SK-MEL-5 (cell line): ENCODE measurements at regions not wholly inside any gene's neighbourhood (a gene's known extent, or its start where the extent isn't known, plus 50 kb on each side); places are given as distances from the start of the nearest gene placed in this dataset.
A peak's percentile ranks its signal among the peaks of the same experiment; 100 is the strongest.
"Not testable (repeated sequence)": the region's sequence is repeated elsewhere in the genome, so short reads cannot be mapped to it uniquely, and the experiment has no call there.

Experiments
- DNase-seq: peaks from one replicate; pipeline ENCODE4 v3.0.0-alpha.2; 2016; ENCODE audit warnings: low read depth, low spot score
- in situ Hi-C: cut with HindIII; loops from 2 replicates; pipeline ENCODE4 v1.10.0; 2016; ENCODE audit warnings: low sequenced_read_pairs, high pct_unique_total_duplicates, low pct_unique_long_range_greater_than_20kb

DNA sequence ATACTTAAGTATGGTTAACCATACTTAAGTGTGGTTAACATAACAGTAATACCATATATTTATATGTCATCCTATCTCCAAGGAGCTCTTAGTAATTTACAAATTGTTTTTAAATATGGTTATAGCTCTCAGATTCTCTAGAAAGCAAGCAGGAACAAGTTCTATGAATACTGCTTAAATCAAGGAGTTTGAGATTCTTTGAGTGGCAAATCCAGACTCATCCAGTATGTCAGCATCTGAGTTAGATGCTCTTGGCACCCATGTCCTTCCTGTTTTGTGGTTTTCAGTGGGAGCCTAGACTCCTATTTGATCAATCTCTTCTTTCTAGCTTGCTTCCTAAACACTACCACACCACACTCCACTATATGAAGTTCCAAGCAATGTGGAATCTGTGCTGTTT is 114.7 kb upstream of the GDNF start:
- no peak for DNase-seq
- in situ Hi-C loops = no loop called here

DNA sequence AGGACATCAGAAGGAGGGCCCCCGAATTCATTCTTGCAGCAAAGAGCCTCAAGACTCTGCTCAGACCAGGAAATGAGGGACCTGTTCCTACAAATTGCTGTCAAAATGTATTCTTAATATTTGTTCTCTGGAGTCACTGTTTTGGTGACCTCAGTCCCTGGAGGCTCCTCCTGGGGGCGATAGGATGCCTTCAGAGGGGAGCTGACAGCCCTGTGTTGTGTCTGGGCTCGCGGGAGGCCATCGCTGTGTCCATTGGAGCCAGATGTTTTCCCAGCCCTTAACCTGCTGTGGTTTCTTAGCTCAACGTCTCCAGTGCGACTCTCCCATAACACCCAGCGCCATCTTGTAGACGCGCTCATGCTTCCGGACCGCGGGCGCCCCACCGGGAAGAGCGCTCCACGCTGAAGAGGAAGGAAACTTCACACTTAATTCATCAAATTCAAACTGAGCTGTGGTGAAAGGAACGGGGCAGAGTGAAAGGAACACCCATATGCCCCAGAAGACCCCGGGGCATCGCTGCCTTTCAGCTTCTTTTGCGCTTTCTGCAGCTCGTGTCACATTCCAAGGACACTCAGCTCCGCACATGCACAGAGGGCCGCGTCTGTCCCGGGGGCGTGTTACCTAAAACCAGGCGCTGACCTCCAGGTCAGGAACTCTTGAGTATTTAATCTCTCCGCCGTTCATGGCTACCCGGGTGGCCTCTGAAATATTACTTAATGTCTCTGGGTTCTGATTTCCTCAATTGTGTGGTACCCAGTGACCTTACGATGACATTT is 112.3 kb upstream of the GDNF start:
- DNase-seq = no peak
- in situ Hi-C loops = no loop called here

DNA sequence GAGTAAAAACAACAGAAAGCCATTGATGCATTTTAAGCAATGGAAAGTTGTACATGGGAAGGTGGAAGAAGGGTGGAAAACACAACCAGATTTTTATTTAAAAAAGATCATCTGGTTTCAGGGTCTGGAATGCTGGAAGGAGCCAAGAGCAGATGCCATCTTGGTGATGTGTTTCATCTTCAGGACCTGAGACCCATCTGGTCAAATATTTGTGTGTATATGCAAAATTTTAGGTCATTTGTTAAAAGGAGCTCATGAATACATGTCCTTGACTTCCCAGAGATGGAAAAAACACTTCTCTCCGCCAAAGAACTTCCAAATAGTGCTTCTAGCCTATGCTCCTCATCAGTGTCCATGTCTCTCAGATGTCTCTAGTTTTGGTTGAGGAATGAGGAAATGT is 110.6 kb upstream of the GDNF start:
- no peak for DNase-seq
- in situ Hi-C loops = no loop called here

DNA sequence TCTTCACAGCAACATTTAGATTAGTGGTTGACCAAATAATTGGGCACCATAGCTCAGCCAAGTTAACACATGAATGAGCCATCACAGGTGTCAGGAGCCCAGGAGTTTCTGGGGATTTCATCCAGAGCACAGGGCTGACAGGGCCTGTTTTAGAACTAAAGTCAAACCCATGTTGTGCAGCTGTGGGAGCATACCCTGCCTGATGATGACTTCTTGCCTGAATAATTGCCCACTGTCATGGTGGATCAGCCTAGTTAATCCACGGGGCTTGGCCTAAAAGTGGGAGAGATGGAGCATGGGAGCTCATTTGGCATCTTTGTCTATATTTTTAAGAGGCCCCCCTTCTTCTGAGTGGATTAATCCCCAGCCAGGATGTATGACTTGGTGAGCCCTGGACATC is 105.6 kb upstream of the GDNF start:
- in situ Hi-C loops = no loop called here
- no peak for DNase-seq

DNA sequence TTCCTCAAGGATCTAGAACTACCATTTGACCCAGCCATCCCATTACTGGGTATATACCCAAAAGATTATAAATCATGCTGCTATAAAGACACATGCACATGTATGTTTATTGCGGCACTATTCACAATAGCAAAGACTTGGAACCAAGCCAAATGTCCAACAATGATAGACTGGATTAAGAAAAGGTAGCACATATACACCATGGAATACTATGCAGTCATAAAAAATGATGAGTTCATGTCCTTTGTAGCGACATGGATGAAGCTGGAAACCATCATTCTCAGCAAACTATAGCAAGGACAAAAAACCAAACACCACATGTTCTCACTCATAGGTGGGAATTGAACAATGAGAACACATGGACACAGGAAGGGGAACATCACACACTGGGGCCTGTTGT is 103.3 kb upstream of the GDNF start:
- in situ Hi-C loops, DNase-seq: not testable (repeated sequence)

DNA sequence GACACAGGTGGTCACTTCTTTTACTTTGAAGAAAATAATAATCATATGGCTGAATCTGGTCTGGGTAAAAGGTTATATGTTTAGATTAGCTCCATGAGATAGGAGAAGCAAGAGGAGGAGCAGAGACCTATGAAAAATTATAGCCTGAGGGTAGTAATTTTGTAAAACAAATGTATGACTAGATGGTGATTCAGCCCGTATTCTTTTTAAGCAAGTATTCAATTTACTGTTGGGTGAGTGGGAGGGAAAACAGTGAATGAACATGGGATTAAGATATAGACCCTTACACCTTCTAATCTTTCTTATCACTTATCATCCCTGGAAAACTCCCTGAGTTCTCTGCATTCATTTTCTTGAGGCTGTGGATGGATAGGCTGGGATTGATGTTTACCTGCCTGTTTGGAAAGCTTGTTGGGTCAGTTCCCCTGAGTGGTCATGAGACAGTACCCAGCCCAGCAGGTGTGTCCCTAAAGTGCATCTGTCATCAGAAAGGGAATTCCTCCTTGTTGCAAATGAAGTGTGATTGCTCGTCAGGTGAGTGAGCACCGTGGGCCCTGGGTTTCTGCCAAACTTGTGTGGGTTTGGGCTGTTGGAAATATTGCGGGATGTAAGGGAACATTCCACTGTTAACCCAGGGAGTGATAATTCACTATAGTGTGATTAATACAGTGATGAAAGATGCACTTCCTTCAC is 101.2 kb upstream of the GDNF start:
- in situ Hi-C loops = no loop called here
- no peak for DNase-seq

DNA sequence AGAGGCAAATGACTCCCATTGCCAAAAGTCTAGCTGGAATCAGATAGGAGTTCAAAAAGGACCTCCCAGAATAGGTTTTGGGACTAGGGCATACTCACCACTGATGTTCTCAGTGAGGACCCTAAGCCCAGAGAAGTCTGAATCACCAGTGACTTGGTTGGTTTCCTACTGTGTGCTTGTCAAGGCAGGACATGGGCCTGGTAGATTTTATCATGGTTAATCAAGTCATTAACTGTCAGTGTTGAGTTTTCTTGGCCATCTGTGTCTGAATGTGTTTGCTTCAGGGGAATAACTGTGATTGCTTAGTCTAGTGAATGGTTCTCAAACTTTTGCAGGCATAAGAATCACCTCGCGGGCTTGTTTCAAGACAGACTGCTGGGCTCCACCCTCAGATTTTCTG is 99.0 kb upstream of the GDNF start:
- no peak for DNase-seq
- in situ Hi-C loops = no loop called here

DNA sequence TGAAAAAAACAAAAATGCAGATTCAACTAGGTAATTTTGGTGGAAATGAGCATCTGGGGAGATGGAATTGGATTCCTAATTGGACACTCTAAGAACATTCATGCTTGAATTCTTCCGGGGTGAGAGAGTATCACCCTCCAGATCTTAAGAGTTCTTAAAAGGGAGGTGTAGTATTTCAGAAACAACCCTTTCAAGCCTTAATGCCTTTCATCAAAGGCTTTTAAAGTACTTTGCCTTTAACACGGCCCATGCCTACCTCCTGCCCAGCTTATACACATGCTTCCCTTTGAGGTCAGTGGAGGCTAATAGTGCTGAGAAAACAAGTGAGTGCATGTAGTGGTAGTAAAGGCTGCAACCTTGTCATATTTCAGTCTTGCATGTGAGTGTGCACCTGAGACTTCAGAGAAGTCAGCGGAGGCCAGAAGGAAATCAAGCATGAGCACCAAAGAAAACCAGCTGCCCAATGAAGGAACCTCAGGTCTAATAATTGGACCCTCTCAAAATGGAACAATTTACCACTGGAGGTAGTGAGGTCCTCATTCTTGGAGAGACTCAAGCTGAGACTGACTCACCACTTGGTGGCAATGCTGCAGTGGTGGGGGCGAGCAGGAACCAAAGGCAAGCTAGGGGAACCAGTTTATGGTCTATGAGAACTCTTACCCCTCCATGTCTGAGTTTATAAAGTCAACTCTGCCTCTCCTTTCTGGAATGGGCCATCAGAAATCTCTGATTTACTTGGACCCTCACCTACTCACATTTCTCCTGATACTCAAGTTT is 98.4 kb upstream of the GDNF start:
- in situ Hi-C loops = no loop called here
- peak; percentile 23 for DNase-seq

DNA sequence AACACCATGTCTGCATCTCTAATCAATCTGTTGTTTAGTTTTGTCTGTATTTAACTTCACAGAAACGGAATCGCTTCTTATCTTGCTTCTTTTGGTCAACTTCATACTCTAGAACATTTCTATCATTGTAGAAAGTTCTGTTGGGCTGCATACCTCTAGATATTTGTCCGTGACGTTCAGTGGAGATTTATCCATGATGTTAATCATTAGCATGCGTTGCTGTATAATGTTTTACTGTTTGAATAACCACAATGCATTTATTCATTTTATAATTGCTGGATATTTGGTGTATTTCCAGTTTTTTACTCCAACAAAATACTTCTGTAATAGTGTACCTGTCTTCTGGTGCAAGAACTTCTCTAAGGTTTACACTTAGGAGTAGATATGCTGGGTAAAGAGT is 96.2 kb upstream of the GDNF start:
- DNase-seq = no peak
- in situ Hi-C loops = no loop called here

DNA sequence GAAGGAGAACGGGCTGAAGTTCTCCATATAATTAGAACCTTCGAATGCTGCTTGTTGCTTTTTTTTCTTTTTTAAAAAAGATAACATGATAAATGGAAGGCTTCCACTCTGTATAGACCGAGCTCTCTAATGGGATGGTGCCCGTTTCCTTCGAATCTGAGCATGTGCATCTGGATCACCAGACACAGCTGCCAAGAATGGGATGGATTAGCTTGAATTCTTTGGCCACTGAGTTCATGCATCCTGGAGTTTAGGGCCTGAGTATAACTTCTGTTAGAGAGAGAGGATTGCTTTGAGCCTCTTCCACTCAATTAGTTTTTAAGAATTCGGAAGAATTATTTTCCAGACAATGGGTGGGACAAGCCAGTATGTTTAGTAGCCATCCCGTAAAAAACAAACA is 93.7 kb upstream of the GDNF start:
- in situ Hi-C loops = no loop called here
- no peak for DNase-seq

DNA sequence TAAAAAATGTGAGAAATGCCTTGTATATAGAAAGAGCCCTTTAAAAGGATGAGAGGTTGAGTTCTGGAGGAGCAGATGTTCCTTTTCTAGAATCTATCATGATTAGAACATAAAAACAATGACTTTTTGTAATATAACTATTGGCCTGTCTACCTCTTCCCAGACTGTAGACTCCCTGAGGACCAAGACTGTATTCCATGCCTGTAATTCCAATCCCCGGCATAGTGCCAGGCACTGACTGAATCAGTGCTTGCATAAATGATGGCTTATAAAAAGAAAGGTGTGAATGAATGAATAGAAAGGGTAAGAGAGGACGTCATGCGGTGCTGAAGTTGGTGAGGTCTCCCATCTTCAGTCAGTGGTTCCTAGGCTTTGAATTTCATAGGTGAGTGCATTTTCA is 92.6 kb upstream of the GDNF start:
- in situ Hi-C loops = no loop called here
- DNase-seq = no peak

DNA sequence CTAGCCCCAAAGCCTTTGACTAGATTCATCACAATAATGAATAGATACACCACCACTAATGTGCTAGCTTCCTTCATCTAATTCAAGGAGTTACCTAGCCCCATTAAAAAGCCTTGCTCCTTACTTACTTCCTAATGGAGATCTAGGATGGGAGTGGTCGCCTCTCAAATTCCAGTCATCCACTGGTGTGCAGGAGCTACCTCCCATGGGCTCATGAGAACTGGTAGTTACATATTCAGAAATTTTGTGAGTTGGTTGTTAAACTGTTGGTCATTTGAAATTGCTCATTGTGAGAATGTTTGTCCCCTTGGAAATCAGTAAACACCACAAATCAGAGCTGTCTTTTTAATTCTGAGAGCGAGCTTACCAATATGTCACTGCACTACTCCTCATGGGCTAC is 91.7 kb upstream of the GDNF start:
- in situ Hi-C loops = no loop called here
- DNase-seq = no peak

DNA sequence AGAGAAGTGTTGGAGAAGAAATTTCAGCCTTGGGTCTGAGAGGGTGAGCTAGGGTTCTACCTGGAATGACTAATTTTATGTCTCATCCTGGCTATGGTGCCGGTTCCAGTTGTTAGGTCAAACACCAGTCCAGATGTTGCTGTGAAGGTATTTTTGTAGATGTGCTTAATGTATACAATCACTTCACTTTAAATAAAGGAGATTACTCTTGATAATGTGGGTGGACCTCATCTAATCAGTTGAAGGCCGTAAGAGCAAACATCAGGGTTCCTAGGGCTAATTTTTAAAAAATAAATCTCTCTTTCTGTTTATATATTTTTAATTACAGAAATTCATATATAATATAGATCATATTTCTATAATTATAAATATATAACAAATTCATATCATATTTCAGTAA is 90.5 kb upstream of the GDNF start:
- no peak for DNase-seq
- in situ Hi-C loops = no loop called here

DNA sequence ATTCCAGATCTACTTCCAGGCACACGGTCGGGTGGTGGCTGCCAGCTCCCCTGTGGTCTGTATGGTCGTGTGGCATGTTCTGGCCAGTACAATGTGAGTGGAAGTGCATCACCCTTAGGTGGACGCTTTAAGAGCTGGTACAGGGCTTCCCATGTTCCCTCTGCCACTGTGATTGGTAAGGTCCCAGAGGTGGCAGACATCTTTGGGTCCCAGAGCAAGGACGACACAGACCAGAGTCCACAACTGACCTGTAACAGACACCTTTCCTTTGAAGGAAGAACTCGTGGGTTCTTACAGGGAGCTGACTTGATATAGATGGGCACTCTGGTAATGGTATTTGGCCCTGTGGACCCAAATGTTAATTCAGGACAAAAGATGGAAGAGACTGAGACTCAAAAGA is 90.0 kb upstream of the GDNF start:
- no peak for DNase-seq
- in situ Hi-C loops = no loop called here

DNA sequence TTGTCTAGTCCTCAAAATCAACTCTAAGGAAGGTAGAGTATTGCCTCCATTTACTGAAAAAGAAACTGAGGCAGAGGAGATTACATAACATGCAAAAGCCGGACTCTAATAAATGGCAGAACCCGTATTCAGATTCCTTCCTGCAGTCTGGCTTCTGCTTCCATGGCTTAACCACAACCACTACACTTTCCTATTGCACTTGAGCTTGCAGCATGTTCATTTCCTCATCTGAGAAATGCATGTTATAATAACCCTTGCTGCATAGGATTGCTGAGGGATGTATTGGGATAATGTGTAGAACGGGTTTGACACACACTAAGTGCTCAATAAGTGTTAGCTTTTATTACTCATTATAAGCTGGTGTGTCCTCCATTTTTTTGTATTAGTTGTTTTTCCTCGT is 87.9 kb upstream of the GDNF start:
- DNase-seq, in situ Hi-C loops: not testable (repeated sequence)

DNA sequence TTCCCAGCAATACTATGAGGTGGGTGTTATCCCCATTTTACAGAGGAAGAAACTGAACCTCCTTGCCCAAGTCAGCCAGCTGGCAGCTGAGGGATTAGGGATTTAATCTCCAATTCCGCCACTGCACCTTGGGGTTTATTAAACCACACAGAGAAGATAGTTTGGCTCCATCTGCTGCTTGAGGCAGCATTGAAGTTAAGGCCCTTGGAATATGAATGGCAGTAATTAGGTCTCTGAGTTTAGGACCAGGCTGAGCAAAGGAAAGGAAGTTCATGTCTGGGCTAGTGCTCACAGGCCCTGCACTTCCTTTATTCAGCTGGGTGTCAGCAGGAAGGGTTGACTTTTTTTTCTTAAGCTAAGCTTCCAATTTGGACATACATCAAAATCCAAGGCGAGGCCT is 86.9 kb upstream of the GDNF start:
- in situ Hi-C loops = no loop called here
- peak; percentile 16 for DNase-seq

DNA sequence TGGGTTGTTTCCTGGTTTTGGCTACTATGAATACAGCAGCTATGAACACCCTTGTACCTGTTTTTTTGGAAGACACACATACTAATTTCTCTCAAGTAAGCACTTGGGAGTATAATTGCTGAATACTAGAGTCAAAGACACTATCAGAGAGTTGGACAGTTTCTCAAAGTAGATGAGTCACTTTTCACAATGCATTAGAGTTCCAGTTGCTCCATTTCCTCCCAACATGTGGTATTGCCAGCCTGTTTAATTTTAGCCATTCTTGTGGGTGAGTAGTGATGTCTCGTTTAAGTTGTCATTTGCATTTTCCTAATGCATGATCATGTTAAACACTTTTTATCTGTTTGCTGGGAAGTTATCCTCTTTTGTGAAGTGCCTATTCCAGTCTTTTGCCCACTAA is 81.6 kb upstream of the GDNF start:
- in situ Hi-C loops = no loop called here
- DNase-seq = no peak

DNA sequence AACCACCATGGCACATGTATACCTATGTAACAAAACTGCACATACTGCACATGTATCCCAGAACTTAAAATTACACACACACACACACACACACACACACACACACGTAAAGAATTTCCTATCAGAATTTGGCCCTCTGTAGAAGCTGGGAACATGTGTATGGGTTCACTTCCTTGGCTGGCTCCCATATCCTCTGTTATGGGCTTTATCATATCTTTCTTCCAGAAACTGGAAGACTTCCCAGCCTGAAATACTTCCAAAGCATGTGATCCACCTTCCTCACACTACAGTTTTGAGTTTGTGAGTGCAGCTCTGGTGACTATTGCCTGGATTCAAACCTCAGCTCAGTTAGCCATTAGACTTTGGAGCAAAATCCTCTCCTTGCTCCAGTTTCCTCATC is 78.6 kb upstream of the GDNF start:
- in situ Hi-C loops = no loop called here
- no peak for DNase-seq

DNA sequence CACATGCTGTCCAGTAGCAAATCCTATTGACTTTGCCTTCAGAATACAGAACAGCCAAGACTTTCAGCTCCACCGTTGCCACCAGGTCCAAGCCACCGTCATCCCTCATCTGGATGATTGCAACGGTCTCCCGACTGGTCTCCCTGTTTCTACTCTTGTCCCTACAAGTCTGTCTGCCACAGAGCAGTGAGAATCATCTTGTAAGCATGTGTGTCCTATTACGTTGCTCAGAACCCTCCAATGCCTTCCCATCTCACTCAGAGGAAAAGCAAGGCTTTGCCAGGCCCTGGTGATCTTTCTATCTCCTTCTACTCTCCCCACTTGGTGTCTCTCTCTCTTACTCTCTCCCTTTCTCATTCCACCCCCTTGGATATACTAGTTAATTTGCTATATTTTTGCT is 76.7 kb upstream of the GDNF start:
- no peak for DNase-seq
- in situ Hi-C loops = no loop called here
